ENCODE measurements at regions not wholly inside any gene's neighbourhood (a gene's known extent, or its start where the extent isn't known, plus 50 kb on each side); places are given as distances from the start of the nearest gene placed in this dataset.

GRCh38 chr5:173524136-173524535, 92.3 kb downstream of the BOD1 start:
- no peak for DNase-seq

DNA sequence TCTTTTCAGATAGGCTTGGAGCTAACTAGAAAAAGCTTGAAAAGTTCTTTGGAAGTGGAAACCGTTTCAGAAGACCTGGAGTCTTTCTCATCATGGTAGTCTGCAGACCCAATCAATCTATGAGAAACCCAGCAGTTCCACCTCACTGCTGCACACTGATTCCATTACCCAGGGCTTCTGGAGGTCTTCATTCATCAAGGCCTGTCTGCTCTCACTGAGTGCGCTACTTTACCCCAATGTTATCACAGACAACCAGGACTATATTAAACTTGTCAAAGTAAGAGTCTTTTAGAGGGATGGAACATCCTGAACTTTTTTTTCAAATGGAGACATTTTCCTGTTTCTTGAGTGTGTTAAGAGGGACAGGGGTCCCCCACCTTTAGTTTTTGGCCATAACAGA, 93.1 kb downstream of the BOD1 start:
- no peak for DNase-seq

GRCh38 chr5:173522518-173522917, 93.9 kb downstream of the BOD1 start:
- no peak for DNase-seq

- DNase-seq, result no peak
These were observed 97.6 kb downstream of the BOD1 start for GRCh38 chr5:173518856-173519255.

GRCh38 chr5:173517648-173518047, 98.8 kb downstream of the BOD1 start:
- DNase-seq, result no peak

GRCh38 chr5:173515526-173515925, 100.9 kb downstream of the BOD1 start:
- peak in 1 of 2 experiments; percentile 13 for DNase-seq

GRCh38 chr5:173514661-173515060, 101.8 kb downstream of the BOD1 start:
- DNase-seq, result no peak

GRCh38 chr5:173513521-173513991, 102.9 kb downstream of the BOD1 start:
- no peak for DNase-seq

DNA sequence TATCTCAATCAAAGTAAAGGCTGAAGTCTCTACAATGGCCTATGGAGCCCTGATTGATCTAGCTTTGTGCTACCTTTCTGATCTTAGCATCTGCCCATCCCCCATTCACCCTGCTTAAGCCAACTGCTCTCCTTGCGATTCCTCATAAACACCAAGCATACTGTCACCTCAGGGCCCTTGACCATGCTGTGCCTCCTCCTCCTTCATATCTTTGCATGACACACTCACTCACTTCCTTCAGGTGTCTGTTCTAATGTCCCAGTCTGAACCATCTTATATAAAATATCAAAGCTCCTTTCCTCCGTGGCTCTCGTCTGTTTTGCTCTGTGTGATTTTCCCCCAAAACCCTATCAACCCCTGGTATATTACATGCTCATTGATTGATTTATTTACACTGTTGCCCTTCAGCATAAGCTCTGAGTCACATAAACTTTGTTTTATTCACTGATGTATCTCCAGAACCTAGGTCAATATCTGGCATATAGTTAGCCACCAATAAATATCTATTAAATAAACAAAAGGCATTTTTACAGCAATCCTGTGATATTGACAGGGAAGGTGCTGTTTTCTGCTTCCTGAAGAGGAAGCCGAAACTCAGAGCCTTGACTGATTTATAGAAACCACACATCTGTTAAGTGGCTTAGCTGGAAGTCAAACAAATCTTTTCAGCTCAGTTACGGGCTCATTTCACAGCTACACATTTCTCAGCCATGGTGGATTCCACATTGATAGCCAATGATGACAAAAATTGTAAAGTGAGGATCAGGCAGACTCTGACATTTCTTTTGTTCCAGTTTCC, 103.6 kb downstream of the BOD1 start:
- no peak for DNase-seq

GRCh38 chr5:173509060-173509459, 107.4 kb downstream of the BOD1 start:
- DNase-seq, result no peak

DNA sequence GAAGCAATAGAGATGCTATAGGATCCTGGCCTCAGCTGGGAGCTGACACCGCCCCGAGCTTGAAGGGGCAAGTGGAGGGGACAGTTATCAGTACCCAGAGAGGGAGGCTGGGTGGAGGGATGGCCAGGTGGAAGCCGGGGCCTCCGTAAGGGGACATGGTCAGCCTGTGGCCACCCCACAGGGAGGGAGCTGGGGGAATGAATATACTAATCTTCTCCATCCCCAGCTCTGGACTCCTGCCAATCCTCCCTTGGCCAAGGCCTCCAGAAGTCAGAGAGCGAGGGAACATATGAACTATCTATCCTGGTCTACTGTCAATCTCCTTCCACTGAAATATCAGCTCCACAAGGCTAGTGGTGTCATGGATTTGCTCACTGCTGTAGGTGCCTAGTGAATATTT, 109.3 kb downstream of the BOD1 start:
- no peak for DNase-seq

- no peak for DNase-seq
These were observed 110.8 kb downstream of the BOD1 start for GRCh38 chr5:173505634-173506033.

- DNase-seq, result no peak
These were observed 114.5 kb downstream of the BOD1 start for GRCh38 chr5:173501922-173502321.

DNA sequence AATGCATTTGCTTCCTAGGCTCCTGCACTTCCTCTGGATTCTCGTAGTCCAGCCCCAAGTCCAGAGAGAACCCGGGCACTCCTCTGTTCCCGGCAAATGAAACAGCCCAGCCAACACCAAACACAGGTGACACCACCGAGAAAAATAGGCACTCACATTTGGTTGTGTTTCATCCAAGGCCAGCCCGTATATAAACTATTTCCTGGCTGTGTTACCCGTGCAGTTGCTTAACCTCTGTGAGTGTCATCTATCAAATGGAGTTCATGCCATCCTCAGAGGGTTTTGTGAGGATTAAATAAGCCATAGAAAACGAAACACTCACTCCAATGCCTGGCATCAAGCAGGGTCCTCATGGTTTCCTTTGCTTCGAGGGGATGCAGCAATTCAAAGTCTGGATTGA, 115.2 kb downstream of the BOD1 start:
- no peak for DNase-seq

- no peak for DNase-seq
These were observed 116.3 kb downstream of the BOD1 start for GRCh38 chr5:173500213-173500560.

GRCh38 chr5:173499471-173500212, 116.8 kb downstream of the BOD1 start:
- DNase-seq, result no peak

GRCh38 chr5:173498739-173499470, 117.5 kb downstream of the BOD1 start:
- no peak for DNase-seq

- no peak for DNase-seq
These were observed 118.2 kb downstream of the BOD1 start for GRCh38 chr5:173498286-173498685.

DNA sequence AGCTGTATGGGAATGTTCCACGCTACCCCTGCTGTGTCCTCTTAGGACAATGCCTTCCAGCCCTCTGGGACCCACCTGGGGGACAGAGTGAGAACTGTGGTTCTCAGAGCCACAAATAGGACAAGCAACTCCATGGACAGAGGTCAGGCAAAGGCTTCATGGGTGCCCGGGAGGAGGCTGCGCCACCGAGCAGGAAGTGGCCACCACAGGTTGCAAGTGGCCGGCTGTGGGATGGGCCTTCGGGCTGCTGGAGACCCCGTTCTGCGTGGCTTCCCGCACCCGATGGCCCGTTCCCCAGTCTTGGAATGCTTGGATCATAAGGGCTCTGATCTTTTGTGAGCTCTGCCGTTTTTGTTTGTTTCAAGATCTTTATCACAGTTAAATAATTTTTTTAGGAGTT, 118.8 kb downstream of the BOD1 start:
- no peak for DNase-seq

- no peak for DNase-seq
These were observed 119.6 kb downstream of the BOD1 start for GRCh38 chr5:173496883-173497255.

DNA sequence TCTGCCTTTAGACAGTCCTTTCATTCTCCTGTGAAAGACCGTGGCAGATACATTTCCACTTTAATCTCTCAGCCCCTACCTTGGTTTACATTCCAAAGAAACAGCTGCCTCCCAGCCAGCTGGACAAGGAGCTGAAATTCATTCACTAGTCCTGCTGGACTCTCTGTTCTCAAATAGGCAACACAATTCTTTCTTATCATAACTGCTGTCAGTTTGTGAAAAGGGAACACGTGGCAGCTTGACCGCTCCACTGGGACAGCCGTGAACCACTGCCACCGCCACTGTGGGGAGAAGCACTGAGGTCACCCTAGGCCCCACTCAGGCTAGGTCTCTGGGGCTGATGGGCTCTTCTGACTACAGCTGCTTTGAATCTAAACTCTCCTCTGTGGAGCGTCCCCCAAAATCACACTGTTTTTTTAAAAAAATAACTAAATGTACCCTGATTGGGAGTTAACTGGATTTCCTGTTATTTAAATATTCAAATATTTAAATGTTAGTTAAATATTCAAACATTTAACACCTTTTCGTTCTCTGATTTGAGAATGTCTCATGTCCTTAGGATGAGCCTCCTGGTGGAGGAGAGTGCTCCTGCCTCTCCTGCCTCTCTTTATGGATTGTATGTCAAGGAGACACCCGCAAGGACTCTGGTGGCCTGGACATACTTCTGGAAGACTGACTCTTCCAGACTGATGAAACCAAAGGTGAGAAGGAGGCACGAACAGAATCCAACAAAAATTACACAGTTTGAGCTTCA, 120.1 kb downstream of the BOD1 start:
- no peak for DNase-seq

DNA sequence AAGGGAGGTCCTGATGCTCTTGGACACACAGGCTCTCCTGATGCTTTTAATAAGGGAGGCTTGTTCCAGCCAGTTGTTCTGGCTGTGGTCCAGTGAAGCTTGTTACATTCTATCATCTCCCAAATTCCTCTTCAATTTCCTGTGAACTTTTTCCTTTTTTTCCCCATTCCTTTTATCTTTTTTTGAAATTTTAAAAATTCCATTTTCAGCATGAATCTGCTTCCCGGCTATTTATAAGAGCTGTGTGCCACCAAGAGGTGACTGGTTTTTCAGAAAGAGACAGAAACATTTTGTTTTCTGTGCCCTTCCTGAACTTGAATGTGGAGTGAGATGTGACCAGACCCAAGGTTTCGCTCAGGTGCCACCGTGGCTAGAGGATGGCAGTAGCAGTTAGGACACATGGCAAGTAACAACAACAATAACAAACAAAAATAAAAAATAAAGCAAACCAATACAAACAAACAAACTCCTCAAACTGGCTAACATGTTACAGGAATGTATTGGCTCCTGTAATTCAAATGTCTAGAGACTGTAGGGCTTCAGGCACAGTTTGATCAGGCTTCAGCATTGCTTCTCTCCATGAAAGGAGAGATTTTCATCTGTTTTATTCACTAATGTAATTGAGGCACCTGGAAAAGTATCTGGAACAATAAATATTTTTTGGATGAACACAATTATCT, 121.1 kb downstream of the BOD1 start:
- DNase-seq, result no peak

All from SW 1271 (cell line).